ENCODE measurements at regions not wholly inside any gene's neighbourhood (a gene's known extent, or its start where the extent isn't known, plus 50 kb on each side); places are given as distances from the start of the nearest gene placed in this dataset.

DNA sequence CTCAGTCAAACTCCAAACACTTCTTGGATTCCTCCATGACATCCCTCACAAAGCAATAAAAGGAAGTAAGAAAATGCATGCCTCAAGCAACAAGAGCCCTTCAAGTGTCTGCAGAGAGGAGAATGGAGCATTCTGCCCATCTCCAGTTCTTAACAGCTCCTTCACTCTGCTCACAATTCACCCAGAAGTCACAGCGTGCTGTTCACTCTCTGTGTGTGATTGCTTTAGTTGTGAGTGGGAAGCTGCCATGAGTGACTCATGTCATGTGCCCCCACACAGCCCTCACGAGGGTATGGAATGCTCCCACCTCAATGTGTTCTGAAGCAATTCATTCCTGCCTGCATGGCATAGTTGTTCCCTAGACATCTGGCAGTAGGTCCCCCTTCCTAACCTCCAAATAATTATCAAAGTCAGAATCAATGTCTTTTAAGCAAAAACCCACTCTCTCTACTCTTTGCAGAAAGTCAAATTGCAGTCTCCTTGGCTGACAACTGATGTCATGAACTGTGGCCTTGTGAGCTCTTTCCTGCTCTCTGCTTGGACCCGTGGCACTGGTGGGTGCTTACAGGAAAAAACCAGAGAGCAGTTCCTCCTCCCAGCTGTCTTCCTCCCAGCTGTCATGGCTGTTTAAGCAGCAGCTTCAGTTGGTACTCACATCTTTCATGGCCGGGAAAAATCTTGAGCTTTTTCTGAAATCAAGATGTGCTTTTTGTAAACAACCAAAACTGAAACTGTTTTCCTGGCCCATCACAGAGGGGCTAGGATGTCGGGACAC, 112.1 kb upstream of the SPON1 start:
- TF ChIP-seq, protein P1, sequence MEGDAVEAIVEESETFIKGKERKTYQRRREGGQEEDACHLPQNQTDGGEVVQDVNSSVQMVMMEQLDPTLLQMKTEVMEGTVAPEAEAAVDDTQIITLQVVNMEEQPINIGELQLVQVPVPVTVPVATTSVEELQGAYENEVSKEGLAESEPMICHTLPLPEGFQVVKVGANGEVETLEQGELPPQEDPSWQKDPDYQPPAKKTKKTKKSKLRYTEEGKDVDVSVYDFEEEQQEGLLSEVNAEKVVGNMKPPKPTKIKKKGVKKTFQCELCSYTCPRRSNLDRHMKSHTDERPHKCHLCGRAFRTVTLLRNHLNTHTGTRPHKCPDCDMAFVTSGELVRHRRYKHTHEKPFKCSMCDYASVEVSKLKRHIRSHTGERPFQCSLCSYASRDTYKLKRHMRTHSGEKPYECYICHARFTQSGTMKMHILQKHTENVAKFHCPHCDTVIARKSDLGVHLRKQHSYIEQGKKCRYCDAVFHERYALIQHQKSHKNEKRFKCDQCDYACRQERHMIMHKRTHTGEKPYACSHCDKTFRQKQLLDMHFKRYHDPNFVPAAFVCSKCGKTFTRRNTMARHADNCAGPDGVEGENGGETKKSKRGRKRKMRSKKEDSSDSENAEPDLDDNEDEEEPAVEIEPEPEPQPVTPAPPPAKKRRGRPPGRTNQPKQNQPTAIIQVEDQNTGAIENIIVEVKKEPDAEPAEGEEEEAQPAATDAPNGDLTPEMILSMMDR (IDR thresholded peaks at IDR 0.05; ENCODE audit: insufficient read depth, low read length, poor library complexity, severe bottlenecking): no peak
- no peak for TF ChIP-seq EZH2phosphoT487 (conservative IDR thresholded peaks at IDR 0.05; ENCODE audit: low read length)

Data from SU-DHL-6 (cell line).